HFF-Myc (cell line): ENCODE measurements at regions not wholly inside any gene's neighbourhood (a gene's known extent, or its start where the extent isn't known, plus 50 kb on each side); places are given as distances from the start of the nearest gene placed in this dataset.

ENCODE experiments used
- DNase-seq: peaks from one replicate; pipeline ENCODE4 v3.0.0-alpha.2; 2011; ENCODE audit warnings: low read depth; ENCODE audit errors: extremely low read depth
- H3K4me3 ChIP-seq: replicated peaks from 2 replicates; pipeline ENCODE4 v1.5.1; 2011; ENCODE audit warnings: low read depth, mild to moderate bottlenecking, control low read depth, low read length
- CTCF ChIP-seq: IDR thresholded peaks from 2 replicates; pipeline ENCODE4 v1.5.1; 2012; ENCODE audit warnings: mild to moderate bottlenecking, low read depth, low read length, control low read depth; ENCODE audit errors: missing control alignments

GRCh38 chr11:45073685-45074141, 72.7 kb upstream of the PRDM11 start:
- DNase-seq, result no peak
- TF ChIP-seq CTCF, result no peak
- H3K4me3 ChIP-seq, result no peak overlapping the region

GRCh38 chr11:45075519-45075918, 70.9 kb upstream of the PRDM11 start:
- no peak for TF ChIP-seq CTCF
- no peak overlapping the region for H3K4me3 ChIP-seq
- no peak for DNase-seq

- no peak for DNase-seq
- no peak for TF ChIP-seq CTCF
- H3K4me3 ChIP-seq, result no peak overlapping the region
Observed at GRCh38 chr11:45075952-45076351, 70.5 kb upstream of the PRDM11 start.

GRCh38 chr11:45076761-45077160, 69.7 kb upstream of the PRDM11 start:
- no peak overlapping the region for H3K4me3 ChIP-seq
- TF ChIP-seq CTCF, result no peak
- no peak for DNase-seq

GRCh38 chr11:45078236-45079074, 68.0 kb upstream of the PRDM11 start:
- TF ChIP-seq CTCF, result no peak
- no peak overlapping the region for H3K4me3 ChIP-seq
- no peak for DNase-seq

GRCh38 chr11:45079075-45079444, 67.4 kb upstream of the PRDM11 start:
- TF ChIP-seq CTCF, result no peak
- no peak overlapping the region for H3K4me3 ChIP-seq
- no peak for DNase-seq

GRCh38 chr11:45079567-45079942, 66.9 kb upstream of the PRDM11 start:
- no peak overlapping the region for H3K4me3 ChIP-seq
- TF ChIP-seq CTCF, result no peak
- DNase-seq, result no peak
